ENCODE measurements at regions not wholly inside any gene's neighbourhood (a gene's known extent, or its start where the extent isn't known, plus 50 kb on each side); places are given as distances from the start of the nearest gene placed in this dataset.

DNA sequence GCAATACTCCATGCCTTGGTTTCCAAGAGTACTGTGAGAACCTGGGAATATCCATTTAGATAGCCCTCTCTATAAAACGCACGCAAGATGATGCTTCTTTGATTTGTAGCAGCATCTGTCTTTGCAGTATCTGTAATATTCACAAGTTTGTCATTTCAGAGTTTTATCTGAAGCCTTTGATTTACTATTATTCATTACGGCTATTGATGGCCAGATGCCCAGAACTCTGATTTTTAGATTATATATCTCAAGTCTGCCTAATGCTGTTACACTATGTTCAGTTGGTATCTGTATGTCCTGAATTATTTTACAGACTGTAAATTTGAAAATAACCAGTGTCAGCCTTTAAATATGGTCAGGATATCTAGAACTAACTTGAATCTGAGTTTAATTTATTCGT, 233.3 kb downstream of the FAM170A start:
- DNase-seq (no peak), ATAC-seq (no peak)
- no peak for TF ChIP-seq POLR2A (IDR thresholded peaks at IDR 0.05)
- TF ChIP-seq, protein P1, sequence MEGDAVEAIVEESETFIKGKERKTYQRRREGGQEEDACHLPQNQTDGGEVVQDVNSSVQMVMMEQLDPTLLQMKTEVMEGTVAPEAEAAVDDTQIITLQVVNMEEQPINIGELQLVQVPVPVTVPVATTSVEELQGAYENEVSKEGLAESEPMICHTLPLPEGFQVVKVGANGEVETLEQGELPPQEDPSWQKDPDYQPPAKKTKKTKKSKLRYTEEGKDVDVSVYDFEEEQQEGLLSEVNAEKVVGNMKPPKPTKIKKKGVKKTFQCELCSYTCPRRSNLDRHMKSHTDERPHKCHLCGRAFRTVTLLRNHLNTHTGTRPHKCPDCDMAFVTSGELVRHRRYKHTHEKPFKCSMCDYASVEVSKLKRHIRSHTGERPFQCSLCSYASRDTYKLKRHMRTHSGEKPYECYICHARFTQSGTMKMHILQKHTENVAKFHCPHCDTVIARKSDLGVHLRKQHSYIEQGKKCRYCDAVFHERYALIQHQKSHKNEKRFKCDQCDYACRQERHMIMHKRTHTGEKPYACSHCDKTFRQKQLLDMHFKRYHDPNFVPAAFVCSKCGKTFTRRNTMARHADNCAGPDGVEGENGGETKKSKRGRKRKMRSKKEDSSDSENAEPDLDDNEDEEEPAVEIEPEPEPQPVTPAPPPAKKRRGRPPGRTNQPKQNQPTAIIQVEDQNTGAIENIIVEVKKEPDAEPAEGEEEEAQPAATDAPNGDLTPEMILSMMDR (IDR thresholded peaks at IDR 0.05), result no peak
- Histone ChIP-seq H3K27ac (no peak overlapping the region), H3K4me3 (no peak overlapping the region), H3K4me1 (no peaks in the 10 kb centered on the region), H3K36me3 (no peaks in the 10 kb centered on the region), H3K27me3 (no peaks in the 10 kb centered on the region), H3K9me3 (no peaks in the 10 kb centered on the region)
- intact Hi-C loops (cut with DNase I), result no loop called here
- WGBS (ENCODE audit: insufficient coverage, low coverage, low lambda C conversion rate, missing lambda C conversion rate), result 66% methylated on average over 4 of the region's 4 CpGs

DNA sequence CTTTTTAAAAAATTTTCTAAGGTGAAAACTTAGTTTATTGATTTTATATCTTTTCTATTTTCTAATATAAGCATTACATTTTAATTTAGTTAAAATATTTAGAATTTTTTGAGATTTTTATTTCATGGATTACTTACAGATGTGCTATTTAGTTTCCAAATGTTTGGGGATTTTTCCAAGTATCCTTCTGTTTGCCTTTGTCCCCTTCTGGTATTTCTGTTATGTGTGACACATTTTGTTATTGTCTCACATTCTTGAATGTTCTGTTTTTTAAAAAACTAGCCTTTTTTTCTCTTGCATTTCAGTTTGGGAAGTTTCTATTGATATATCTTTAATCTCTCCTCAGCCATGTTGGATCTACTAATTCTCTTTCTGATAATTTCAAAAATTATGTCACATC, 234.9 kb downstream of the FAM170A start:
- DNase-seq (no peak), ATAC-seq (no peak)
- Histone ChIP-seq H3K4me1 (no peaks in the 10 kb centered on the region), H3K36me3 (no peaks in the 10 kb centered on the region), H3K9me3 (no peaks in the 10 kb centered on the region), H3K4me3 (no peak overlapping the region), H3K27ac (no peak overlapping the region), H3K27me3 (no peaks in the 10 kb centered on the region)
- TF ChIP-seq, protein P1 (IDR thresholded peaks at IDR 0.05), result no peak
- TF ChIP-seq POLR2A (IDR thresholded peaks at IDR 0.05), result no peak
- intact Hi-C loops (cut with DNase I), result no loop called here

DNA sequence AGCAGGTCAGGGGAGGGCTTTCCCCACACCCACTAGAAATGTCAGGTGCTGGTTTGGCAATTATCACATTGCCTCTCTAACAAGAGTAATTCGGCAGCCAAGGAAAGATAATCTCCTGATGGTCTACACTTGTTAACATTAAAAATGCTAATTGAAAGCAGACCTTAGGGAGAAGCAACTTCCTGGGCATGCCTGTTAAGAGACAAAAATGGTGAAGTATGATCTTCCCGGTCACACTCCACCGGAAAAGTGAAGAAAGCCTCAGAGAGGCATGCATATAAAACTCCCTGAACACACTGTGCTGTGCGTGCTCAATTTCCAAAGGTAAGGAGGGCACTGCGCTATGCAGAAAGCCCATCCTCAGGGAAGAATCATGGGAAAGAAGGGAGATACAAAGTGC, 244.3 kb downstream of the FAM170A start:
- H3K27me3 ChIP-seq, result no peaks in the 10 kb centered on the region
- intact Hi-C loops (cut with DNase I), result no loop called here
- no peak overlapping the region for H3K4me3 ChIP-seq
- TF ChIP-seq POLR2A (IDR thresholded peaks at IDR 0.05), result no peak
- TF ChIP-seq, protein P1 (IDR thresholded peaks at IDR 0.05), result no peak
- WGBS (ENCODE audit: insufficient coverage, low coverage, low lambda C conversion rate, missing lambda C conversion rate), result 66% methylated on average over 5 of the region's 5 CpGs
- no peak overlapping the region for H3K27ac ChIP-seq
- no peak for DNase-seq
- no peaks in the 10 kb centered on the region for H3K36me3 ChIP-seq
- no peaks in the 10 kb centered on the region for H3K9me3 ChIP-seq
- no peak for ATAC-seq
- no peaks in the 10 kb centered on the region for H3K4me1 ChIP-seq

DNA sequence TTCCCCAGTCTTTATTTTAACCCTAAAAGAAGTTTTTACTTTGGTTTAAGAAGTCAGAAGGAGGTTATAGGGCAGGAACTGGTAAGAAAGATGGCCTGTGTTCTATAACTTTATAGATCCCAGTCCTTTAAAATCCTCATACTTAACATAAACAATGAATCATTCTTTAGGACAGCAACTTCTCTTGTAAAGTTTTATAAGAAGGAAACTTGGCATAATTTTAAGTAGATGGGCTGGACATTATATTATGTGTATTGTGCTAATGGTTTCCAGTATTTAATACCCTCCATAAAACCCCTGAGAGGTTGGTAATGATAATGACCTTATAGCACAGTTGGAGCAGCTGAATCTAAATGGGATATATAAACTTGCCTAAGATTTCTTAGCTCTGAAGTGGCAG, 247.2 kb downstream of the FAM170A start:
- ATAC-seq (no peak), DNase-seq (no peak)
- intact Hi-C loops (cut with DNase I), result no loop called here
- H3K36me3 ChIP-seq, result no peaks in the 10 kb centered on the region
- no peaks in the 10 kb centered on the region for H3K4me1 ChIP-seq
- H3K9me3 ChIP-seq, result no peaks in the 10 kb centered on the region
- no peaks in the 10 kb centered on the region for H3K27me3 ChIP-seq
- no peak overlapping the region for H3K4me3 ChIP-seq
- TF ChIP-seq, protein P1 (IDR thresholded peaks at IDR 0.05), result no peak
- no peak for TF ChIP-seq POLR2A (IDR thresholded peaks at IDR 0.05)
- no peak overlapping the region for H3K27ac ChIP-seq

GRCh38 chr5:119878712-119879111, 249.4 kb downstream of the FAM170A start:
- intact Hi-C loops (cut with DNase I), result no loop called here
- ATAC-seq (no peak), DNase-seq (no peak)
- no peaks in the 10 kb centered on the region for H3K9me3 ChIP-seq
- no peaks in the 10 kb centered on the region for H3K4me1 ChIP-seq
- H3K4me3 ChIP-seq, result no peak overlapping the region
- H3K36me3 ChIP-seq, result no peaks in the 10 kb centered on the region
- 52% methylated on average over 2 of the region's 2 CpGs for WGBS (ENCODE audit: insufficient coverage, low coverage, low lambda C conversion rate, missing lambda C conversion rate)
- no peaks in the 10 kb centered on the region for H3K27me3 ChIP-seq
- TF ChIP-seq, protein P1 (IDR thresholded peaks at IDR 0.05), result no peak
- no peak for TF ChIP-seq POLR2A (IDR thresholded peaks at IDR 0.05)
- H3K27ac ChIP-seq, result no peak overlapping the region

Measured in right lobe of liver (tissue), 6 donors.